Activated CD8-positive, alpha-beta memory T cell treated with anti-CD3 and anti-CD28 coated beads for 24 hours (primary cell): ENCODE measurements at regions not wholly inside any gene's neighbourhood (a gene's known extent, or its start where the extent isn't known, plus 50 kb on each side); places are given as distances from the start of the nearest gene placed in this dataset.

ENCODE experiments used
- DNase-seq: peaks from one replicate; pipeline ENCODE4 v3.0.0-alpha.2; 2020

- no peak for DNase-seq
Measured at GRCh38 chr10:78188446-78188845, 154.8 kb downstream of the RPS24 start.

- DNase-seq, result no peak
Measured at GRCh38 chr10:78190051-78190825, 156.6 kb downstream of the RPS24 start.

- no peak for DNase-seq
Measured at GRCh38 chr10:78191301-78191700, 157.6 kb downstream of the RPS24 start.

- no peak for DNase-seq
Measured at GRCh38 chr10:78193189-78193588, 159.5 kb downstream of the RPS24 start.

- DNase-seq, result no peak
Measured at GRCh38 chr10:78194050-78194449, 160.4 kb downstream of the RPS24 start.

- no peak for DNase-seq
Measured at GRCh38 chr10:78194539-78195402, 161.1 kb downstream of the RPS24 start.

GRCh38 chr10:78196396-78196795, 162.7 kb downstream of the RPS24 start:
- no peak for DNase-seq

- no peak for DNase-seq
Measured at GRCh38 chr10:78196964-78197363, 163.3 kb downstream of the RPS24 start.

- DNase-seq, result no peak
Measured at GRCh38 chr10:78197628-78198272, 164.1 kb downstream of the RPS24 start.

- no peak for DNase-seq
Measured at GRCh38 chr10:78199005-78199725, 165.5 kb downstream of the RPS24 start.

- DNase-seq, result no peak
Measured at GRCh38 chr10:78199759-78200158, 166.1 kb downstream of the RPS24 start.

GRCh38 chr10:78200686-78201085, 167.0 kb downstream of the RPS24 start:
- DNase-seq, result no peak

- no peak for DNase-seq
Measured at GRCh38 chr10:78202386-78202785, 168.7 kb downstream of the RPS24 start.

- DNase-seq, result no peak
Measured at GRCh38 chr10:78203915-78204818, 170.5 kb downstream of the RPS24 start.

GRCh38 chr10:78205457-78206016, 171.9 kb downstream of the RPS24 start:
- no peak for DNase-seq

GRCh38 chr10:78207216-78207615, 173.6 kb downstream of the RPS24 start:
- DNase-seq, result no peak

- DNase-seq, result no peak
Measured at GRCh38 chr10:78207776-78208175, 174.1 kb downstream of the RPS24 start.

- no peak for DNase-seq
Measured at GRCh38 chr10:78209970-78210369, 176.3 kb downstream of the RPS24 start.

GRCh38 chr10:78210548-78210947, 176.9 kb downstream of the RPS24 start:
- DNase-seq, result no peak

GRCh38 chr10:78210976-78211375, 177.3 kb downstream of the RPS24 start:
- DNase-seq, result no peak

GRCh38 chr10:78211561-78212051, 177.9 kb downstream of the RPS24 start:
- no peak for DNase-seq
